HS-5 (cell line): ENCODE measurements at regions not wholly inside any gene's neighbourhood (a gene's known extent, or its start where the extent isn't known, plus 50 kb on each side); places are given as distances from the start of the nearest gene placed in this dataset.

Experiments
- DNase-seq: peaks from one replicate; pipeline ENCODE4 v3.0.0-alpha.2; 2012; ENCODE audit warnings: low read depth

DNA sequence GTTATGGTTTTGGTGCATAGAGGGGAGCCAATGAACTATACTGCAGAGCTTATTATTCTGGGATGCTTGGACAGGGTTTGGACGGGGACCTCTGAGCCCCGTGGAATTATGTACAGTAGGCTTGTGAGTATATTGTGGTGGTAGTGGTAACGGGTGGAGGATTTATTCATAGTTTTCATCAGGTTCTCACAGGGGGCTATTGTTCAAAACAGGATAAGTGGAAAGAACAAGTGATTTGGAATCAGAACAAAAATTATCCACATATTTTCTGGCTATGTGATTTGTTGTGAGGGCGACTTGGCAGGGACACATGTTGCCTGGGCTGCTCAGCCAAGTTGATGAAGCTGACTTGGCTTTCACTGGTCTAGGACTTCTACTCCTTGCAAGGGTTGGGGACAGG lies 64.6 kb upstream of the ELOVL5 start:
- DNase-seq: no peak

- DNase-seq: no peak
These were observed 64.0 kb upstream of the ELOVL5 start for GRCh38 chr6:53412751-53413150.

- DNase-seq: no peak
These were observed 63.4 kb upstream of the ELOVL5 start for GRCh38 chr6:53412021-53412715.

DNA sequence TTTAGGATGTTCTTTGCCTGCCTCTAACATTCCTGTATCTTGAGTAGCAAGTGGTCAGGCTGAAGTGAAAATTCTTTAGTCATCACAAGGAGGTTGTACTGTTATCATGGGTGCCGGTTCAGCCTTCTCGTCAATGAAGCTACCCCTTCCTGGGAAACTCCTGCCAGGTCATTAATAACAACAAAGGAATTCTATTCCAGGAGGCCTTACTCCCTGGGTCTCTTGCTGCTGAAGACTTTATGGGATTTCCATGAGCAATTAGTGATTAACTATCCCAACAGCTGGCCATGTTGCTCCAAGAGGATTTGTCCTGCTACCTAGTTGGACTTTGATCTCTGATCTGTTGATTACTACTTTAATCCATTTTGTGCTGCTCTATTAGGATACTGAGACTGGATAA lies 62.7 kb upstream of the ELOVL5 start:
- DNase-seq: no peak

- DNase-seq: no peak
These were observed 61.9 kb upstream of the ELOVL5 start for GRCh38 chr6:53410508-53411258.

DNA sequence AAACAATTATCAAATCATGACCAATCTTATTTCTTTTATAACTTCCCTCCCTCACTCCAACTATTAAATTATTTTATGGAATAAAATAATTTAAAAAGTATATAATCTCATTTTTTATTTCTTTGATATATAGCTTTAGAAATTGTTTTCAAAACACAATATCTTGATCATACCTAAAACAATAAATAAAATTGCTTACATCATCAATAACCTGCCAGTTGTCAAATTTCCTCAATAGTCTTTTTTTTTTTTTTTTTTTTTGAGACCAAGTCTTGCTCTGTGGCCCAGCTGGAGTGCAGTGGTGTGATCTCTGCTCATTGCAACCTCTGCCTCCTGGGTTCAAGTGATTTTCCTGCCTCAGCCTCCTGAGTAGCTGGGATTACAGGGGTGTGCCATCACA lies 60.1 kb upstream of the ELOVL5 start:
- DNase-seq: no peak

- DNase-seq: no peak
These were observed 50.2 kb upstream of the ELOVL5 start for GRCh38 chr6:53399027-53399344.

GRCh38 chr6:53398247-53399026 lies 49.7 kb upstream of the ELOVL5 start:
- no peak for DNase-seq
